ENCODE measurements at regions not wholly inside any gene's neighbourhood (a gene's known extent, or its start where the extent isn't known, plus 50 kb on each side); places are given as distances from the start of the nearest gene placed in this dataset.
"Not testable (repeated sequence)": the region's sequence is repeated elsewhere in the genome, so short reads cannot be mapped to it uniquely, and the experiment has no call there.

DNA sequence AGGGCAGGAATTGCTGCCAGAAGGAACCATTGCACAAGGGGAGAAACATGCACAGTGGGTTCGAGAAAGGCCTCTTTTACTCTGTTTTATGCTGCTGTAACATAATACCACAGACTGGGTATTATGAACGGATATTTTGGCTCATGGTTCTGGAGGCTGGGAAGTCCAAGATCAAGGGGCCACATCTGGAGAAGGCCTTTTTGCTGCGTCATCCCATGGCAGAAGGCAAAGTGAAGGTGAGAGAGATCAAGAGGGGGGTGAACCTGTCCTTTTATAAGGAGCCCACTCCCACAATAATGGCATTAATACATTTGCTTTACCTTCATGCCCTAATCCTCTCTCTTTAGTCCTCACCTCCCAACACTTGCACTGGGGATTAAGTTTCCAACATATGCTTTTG lies 136.9 kb upstream of the ALDH1B1 start:
- no peak for DNase-seq (ENCODE audit: low read depth)

DNA sequence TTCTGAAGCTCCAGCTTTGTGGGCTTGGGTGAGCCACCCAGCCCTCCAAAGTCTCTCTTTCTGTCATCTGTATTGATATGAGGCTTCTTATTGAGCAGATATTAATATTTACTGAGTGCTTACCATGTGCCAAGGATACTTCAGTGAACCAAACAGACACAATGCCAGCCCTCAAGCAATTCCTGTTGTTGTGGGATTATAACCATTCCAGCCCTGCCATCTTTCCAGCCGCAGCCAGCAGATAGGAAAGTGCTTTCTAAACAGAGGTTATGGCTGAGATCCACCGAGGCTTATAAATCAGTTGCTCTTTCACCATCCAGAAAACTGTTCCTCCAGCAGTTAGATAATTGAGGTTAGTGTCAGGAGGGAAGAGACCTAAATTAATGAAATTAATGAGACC lies 137.7 kb upstream of the ALDH1B1 start:
- DNase-seq (ENCODE audit: low read depth): no peak

DNA sequence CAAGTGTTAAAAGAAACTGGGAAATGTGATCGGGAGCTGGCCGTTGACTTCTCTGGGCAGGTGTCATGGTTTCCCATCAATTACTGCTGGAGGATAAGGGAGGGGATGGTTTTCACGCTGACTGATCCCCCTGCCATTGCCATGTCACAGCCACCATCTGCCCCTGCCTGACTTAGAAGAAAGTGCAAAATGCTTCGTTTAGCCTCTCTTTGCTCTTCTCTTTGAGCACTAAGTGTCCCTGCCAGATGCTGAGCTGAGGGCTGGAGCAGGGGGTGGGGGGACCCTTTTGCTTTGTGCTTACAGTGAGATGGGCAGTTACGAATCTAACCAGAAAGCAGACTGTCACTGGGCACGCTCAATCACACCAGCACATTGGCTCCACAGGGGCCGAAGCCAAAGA lies 138.4 kb upstream of the ALDH1B1 start:
- DNase-seq (ENCODE audit: low read depth): no peak

DNA sequence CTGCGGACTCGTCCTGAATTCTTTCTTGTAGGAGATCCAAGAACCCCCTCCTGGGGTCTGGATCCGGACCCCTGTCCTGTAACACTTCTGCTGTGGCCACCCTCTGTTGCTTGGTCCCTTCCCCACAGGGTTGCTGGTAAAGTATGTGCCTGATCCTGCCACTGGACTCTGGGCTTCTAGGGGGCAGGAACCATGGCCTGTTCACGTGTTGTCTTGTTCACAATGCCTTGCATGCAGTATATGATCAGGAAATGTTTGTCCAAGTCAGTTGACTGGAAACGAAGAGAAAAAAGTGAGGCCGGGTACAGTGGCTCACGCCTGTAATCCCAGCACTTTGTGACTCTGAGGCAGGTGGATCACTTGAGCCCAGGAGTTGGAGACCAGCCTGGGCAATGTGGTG lies 139.3 kb upstream of the ALDH1B1 start:
- no peak for DNase-seq (ENCODE audit: low read depth)

DNA sequence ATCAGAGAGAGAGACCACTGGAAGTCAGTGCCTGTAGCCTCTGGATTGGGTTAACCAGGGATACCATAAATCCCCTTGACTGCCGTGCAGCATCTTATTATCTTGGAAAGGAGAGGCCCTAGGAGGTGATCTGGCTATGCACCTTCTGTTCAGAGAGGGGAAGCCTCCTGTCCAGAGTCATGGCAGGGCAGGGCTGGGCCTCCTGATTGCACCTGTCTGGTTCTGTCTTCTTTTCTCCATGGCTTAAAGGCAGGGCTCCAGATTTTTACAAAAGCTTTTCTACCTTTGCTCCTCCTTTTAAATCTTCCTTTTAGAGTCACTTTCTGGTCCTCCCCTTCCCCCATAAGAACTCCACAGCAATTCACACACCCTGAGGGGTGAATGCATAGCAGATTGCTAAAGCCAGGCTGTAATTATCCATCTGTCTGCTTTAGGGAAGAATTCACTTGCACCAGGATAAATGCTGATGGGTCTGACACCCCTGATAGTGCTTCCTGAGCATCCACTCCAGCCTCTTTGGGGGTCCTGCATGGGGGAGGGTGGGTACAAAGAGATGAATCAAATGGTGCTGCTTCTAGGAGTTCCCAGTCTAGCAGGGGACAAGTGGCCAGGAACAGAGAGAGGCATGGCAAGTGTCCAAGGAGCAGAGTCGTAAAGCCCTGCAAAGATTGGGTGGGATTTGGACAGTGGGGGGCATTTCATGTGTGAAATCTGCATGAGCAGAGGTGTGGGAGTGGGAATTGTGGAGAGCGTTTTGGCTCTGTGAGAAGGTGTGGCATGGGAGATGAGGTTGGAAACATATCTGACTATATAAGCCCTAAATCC lies 141.3 kb upstream of the ALDH1B1 start:
- no peak for DNase-seq (ENCODE audit: low read depth)

DNA sequence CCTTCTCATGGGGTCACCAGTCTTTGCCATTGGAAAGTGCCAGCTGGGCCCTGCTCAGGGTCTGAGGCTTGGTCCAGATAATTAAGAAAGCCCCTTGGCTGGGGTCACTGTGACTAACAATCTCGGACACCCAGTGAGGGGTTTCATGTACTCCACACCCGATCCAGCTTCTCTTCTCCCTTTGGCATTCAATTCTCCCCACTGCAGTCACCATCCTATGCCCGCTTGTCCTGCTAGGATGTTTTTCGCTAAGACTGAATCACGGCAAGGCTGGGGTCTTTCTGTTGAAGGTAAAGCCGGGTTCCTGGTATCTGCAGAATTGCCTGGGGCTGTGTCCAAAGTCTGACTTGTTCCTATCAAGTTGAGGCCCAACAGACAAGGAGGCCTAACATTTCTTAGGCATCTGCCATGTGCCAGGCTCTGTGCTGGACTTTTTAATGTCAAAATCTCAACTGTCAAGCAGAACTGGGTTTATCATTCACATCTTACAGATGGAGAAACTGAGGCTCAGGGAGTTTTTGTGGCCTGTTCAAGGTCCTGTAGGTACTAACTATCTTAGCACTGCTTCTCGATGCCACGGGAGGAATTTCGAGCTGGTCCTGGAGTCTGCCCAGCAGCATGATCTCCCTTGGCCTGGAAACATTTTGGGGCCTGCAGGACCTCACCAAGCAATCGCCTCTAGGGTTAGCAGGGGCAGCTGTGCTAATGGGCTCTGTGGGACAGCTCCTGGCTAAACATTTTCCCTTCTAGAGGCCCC lies 142.0 kb upstream of the ALDH1B1 start:
- DNase-seq (ENCODE audit: low read depth): no peak

DNA sequence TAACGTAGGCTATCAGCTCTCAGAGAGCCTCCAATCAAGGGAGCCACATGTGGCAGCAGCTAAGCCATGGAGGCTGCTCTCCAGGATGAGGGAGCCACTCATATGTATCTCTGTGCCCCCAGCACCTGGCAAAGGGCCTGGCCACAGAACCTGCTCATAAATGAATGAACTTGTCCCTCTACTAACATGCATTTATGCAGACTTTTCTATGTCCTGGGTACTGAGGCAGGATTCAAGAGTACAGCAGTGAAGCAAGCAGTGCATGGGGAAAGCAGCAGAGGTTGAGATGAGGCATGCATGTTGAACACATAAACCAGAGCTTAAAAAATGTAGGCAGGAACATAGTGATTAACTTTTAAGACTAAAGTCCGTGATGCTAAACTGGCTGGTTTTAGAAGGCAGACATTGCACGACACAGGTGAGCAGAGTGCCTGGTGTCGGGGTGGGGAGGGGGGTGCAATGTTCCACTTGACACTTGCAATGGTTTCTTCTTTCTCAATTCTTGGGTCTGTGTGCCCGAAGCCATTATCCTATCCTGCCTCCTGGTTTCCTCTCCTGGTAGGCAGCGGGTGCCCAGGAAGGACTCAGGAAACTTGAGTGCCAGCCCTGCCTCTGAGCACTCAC lies 142.8 kb upstream of the ALDH1B1 start:
- DNase-seq (ENCODE audit: low read depth): no peak

DNA sequence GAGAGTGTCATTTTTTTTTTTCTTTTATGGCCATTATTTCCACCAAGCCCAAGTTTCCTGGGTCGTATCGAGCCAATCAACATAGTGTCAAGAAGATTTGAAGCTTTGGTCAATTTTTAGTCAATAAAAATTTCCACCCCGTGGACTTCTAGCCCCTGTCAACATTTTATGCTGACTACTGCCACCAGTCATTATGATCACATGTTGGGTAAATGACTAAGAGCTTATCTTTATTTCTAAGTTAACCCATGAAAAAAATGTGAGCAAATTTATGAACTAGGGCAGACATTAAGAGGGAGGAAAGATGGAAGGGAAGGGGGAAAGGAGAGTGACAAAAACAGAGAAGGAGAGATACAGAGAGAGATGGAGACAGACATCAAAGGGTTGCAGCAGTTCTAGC lies 143.5 kb upstream of the ALDH1B1 start:
- DNase-seq (ENCODE audit: low read depth): no peak

DNA sequence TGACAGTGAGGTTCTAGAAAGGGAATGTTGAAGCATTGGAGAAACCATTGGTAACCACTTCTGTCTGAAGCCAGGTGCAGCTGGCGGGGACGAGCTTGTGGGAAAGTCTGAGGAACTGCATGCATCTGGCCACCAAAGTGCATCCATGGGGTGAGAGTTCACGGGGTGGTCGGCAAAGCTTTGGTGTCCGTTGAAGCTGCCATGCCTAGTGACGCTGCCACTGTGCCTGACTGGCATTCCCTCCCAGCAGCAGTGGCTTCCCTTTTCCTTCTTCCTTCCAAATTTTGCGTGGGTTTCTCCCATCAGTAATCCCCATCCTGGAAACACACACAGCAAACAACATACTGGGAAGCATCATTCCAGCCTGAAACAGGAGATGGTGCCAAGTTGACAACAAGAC lies 145.7 kb upstream of the ALDH1B1 start:
- no peak for DNase-seq (ENCODE audit: low read depth)

DNA sequence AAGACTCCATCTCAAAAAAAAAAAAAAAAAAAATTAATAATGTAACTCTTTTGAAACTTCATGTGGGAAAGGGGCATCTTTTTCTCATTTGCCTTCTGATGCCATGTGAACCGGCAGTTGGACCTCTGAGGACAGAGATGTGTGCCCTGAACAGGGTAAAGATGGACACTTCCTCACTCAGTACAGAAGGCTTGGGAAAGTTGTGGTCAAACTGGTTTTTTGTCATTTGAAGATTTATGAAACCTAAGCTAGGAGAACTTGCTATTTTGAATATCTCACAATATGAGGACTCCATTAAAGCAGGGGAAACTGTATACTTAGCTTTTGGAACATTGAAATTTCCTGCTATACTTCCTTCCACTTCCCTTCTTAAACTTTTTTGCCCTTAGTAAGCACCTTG lies 147.5 kb upstream of the ALDH1B1 start:
- DNase-seq (ENCODE audit: low read depth): no peak

DNA sequence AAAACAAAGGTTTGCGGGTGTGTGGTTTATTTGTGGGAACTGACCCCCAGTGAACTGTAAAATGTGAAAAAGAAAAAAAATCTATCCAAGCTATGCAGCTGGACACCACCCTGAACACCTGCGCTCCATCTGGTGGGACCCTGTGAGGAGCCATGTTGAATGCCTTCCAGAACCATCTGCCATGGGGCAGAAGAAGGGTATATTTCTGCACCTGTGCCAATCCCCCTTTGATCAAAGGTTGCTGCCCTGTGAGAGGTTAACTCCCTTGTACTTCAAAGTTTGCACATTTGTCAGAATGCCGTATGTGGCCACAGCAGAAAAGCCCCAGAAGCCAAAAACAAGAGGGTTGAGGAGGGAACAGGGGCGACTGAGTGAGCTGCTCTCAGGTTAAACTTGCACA lies 148.5 kb upstream of the ALDH1B1 start:
- DNase-seq (ENCODE audit: low read depth): no peak

DNA sequence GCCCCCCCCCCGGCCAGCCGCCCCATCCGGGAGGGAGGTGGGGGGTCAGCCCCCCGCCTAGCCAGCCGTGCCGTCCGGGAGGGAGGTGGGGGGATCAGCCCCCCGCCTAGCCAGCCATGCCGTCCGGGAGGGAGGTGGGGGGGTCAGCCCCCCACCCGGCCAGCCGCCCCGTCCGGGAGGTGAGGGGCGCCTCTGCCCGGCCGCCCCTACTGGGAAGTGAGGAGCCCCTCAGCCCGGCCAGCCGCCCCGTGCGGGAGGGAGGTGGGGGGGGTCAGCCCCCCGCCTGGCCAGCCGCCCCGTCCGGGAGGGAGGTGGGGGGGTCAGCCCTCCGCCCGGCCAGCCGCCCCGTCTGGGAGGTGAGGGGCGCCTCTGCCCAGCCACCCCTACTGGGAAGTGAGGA lies 150.4 kb upstream of the ALDH1B1 start:
- DNase-seq (ENCODE audit: low read depth): not testable (repeated sequence)

DNA sequence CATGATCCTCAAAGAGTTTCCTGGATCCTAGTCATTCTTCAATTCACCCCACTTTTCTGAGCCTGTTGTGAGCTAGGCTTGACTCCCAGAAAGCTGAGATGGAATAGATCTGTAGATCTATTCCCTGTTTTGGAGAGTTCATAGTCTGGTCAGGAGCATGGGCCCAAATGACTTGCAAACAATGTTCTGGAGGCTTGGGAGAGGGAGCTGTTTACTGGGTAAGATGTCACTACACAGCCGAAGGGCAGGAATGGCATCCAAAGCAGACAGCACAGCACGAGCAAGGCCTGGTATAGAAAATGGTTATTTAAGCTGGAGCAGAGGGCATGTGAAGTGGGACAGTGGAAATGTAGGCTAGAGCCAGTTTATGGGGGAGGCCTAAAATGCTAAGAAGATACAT lies 152.5 kb upstream of the ALDH1B1 start:
- DNase-seq (ENCODE audit: low read depth): no peak

DNA sequence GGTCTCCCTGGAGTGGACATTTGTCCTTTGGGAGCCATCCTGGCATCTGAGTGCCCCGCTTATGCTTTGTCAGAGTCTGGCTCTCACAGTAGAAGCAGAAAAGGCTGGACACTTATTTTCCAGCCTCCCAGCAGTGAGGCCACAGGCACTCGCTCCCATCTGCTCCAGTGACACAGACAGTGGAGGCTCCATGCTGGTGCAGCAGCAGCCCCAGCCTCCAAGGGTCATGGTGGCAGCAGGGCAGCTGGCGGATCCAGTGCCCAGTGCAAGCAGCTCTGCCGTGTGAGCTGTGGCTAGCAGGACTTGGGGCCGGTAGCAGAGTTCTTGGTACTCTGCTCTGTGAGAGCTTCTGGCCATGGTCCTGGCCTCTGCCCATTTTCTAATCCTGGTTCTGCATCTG lies 157.3 kb upstream of the ALDH1B1 start:
- DNase-seq (ENCODE audit: low read depth): no peak

DNA sequence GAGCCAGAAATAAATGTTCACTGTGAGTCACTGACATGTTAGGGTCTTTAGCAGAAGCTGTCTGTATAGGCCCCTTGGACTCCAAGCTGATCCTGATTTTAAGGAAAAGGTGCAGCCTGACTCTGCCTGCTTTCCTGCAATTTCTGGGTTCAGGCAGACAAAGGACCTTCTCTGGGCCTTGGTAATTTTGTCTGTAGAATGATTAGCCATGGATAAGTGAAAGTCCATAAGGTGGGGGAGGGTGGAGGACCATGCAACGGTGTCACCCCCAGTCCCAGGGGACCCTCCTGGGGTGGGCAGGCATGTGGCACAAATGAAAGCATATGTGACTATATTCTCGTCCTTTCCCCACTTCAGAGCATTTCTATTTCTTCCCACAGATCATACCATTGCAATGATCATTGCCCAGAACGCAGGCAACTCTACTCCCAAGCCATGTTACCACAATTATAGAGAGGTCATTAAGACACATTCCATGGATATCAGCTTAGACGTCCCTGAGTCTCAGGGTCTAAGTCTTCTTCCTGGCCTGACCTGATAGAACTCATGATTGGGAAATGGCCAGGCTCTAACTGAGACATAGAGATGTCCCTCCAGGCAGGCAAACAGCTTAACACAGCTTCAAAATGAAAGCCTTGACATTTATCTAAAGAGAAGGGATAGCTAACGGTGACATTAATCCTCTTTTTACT lies 157.9 kb upstream of the ALDH1B1 start:
- no peak for DNase-seq (ENCODE audit: low read depth)

DNA sequence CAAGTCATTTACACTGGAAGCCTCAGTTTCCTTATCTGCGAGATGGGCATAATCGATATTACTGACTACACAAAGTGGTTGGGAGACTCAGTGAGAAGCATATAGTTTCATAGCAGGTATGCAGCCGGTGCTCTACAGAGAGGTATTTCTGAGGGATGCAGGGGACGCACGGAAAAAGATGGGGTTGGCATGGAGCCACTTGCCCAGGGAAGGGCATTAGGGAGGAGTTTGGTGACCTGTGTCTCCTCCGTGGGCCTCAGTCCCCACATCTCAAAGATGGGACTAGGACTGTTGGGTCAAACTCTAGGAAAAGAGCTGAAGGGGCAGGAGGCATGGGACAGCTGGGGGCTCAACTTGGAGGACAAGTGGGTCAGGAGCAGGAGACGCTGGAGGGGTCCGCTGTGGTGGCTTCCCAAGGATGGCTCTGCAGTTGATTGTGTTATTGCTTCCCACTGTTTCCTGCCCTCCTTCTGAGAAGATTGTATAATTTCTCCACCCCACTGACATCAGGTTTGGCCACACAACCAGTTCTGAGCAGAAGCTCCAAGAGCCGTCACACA lies 158.6 kb upstream of the ALDH1B1 start:
- DNase-seq (ENCODE audit: low read depth): no peak

DNA sequence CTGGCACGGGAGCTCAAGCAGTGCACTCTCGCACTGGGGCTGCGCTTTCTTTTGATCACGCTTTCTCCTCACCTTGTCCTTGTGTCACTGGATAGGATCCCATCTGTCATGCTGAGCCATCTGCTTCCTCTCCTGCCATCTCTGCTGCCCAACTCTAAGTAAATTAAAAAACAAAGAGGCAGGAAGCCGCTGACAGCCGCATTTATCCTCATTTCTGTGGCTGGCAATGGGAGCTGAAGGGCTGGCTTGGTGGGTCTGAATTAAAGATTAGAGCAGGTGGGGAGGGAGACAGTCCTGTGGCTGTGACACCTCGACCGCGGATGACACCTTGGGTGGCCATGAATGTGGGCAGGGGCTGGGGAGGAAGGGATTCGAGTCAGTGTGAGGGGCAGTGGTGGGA lies 159.2 kb upstream of the ALDH1B1 start:
- no peak for DNase-seq (ENCODE audit: low read depth)

DNA sequence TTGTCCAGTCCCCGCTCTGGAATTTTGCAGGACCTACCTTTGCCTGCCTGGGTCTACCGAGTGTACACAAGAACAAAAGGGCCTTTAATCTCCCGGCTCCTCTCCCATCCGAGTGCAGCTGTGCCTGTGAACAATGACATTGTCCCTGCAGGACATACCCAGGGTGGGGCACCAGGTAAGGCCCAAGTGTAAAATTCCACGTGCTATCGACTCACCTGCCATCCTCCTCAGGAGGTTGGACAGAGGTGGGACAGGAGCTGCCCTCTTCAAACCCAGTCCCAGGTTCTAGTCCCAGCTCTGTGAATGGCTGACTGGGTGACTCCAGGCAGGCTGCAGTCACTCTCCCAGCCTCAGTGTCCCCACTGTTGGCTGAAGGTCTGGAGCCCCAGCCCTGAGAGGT lies 159.6 kb upstream of the ALDH1B1 start:
- DNase-seq (ENCODE audit: low read depth): no peak

DNA sequence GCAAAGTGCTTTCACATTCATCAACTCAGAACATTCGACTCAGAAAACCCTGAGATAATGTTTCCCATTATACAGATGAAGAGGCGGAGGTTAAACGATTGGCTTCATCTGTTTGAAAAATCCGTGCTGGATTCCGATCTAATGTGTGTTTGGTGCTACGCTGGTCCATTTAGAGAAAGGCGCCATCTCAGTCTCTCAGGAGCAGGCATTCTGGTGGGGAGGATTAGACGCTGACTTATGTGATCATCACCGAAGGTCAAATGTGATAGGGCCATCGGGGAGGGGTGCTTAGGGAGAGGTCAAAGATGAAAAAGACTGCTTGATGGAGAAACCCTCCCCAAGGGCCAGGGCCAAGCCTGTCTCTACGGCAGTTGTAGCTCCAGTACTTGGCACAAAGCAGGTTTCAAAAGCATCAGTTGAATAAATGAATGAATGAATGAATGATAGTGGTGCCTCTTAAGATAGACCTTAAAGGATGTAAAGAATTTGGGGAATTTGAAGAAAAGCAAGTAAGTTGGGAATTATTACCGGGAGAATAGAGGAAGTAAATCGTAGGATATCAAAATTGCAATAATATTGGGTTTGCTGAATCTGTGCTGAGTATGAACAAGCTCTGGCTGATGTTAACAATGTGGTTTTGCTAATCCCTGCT lies 160.6 kb upstream of the SHB start:
- no peak for DNase-seq (ENCODE audit: low read depth)

DNA sequence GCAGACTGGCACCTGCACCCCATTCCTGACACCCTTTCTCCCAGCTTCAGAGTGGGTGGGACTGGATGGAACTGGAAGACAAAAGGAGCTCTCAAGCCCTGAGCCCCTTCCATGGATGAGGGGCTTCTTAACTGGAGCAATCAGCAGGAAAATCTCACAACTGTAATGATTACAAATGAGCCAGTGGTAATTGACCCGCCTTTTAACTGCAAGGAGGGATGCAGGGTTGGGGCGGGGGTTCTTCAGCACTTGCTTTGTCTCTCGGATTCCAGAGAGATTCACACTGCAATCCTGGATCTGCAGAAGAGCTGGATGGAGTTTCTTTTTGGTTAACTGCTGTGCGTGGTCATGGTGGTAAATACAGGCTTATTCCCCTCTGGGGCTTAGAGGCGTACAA lies 160.1 kb upstream of the SHB start:
- DNase-seq (ENCODE audit: low read depth): no peak

DNA sequence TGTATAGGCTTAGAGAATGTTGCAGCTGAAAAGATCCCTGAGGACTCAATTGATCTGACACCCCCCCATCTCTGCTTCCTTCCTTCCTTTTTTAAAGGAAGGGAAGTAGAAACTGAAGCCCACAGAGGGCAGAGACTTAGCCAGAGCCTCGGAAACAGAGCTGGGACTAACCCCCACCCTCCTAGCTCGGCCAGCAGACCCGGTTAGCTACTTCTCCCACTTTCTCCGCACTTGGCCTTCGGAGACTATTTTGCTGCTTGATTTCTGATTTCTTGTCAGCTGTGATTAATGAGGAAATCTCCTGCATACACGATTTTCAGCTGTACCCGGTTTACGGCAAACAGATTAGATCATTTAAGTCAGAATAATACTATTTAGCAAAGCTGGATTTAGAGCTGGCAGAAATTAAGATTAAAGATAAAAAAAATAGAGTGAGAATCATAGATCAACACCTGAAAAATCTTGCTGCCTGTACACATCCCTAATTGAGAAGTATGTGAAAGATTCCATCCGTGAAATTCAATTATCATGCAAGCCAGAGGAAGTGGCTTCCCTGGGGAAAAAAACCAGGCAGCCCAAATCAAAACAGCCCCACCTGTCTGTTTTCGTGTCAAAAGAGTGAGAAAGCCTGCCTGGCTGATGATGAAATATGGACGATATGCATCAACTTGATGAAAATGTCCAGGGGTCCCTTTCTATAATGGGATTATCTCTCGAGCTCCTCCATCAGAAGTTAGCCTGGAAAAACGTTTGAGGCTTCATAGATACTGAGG lies 159.5 kb upstream of the SHB start:
- DNase-seq (ENCODE audit: low read depth): no peak

All from CMK (cell line).